ENCODE measurements at regions not wholly inside any gene's neighbourhood (a gene's known extent, or its start where the extent isn't known, plus 50 kb on each side); places are given as distances from the start of the nearest gene placed in this dataset.

GRCh38 chr2:10977621-10978020 lies 65.9 kb downstream of the KCNF1 start:
- TF ChIP-seq, protein P1, sequence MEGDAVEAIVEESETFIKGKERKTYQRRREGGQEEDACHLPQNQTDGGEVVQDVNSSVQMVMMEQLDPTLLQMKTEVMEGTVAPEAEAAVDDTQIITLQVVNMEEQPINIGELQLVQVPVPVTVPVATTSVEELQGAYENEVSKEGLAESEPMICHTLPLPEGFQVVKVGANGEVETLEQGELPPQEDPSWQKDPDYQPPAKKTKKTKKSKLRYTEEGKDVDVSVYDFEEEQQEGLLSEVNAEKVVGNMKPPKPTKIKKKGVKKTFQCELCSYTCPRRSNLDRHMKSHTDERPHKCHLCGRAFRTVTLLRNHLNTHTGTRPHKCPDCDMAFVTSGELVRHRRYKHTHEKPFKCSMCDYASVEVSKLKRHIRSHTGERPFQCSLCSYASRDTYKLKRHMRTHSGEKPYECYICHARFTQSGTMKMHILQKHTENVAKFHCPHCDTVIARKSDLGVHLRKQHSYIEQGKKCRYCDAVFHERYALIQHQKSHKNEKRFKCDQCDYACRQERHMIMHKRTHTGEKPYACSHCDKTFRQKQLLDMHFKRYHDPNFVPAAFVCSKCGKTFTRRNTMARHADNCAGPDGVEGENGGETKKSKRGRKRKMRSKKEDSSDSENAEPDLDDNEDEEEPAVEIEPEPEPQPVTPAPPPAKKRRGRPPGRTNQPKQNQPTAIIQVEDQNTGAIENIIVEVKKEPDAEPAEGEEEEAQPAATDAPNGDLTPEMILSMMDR (IDR thresholded peaks at IDR 0.05) = no peak
- TF ChIP-seq EP300 (IDR thresholded peaks at IDR 0.05) (no peak), POLR2A (IDR thresholded peaks at IDR 0.05) (no peak)
